ENCODE measurements at regions not wholly inside any gene's neighbourhood (a gene's known extent, or its start where the extent isn't known, plus 50 kb on each side); places are given as distances from the start of the nearest gene placed in this dataset.

- Histone ChIP-seq H3K36me3 (ENCODE audit: control insufficient read depth in 4 of 4, insufficient read depth in 4 of 4, low read length in 4 of 4) (no peaks in the 10 kb centered on the region), H3K9ac (ENCODE audit: insufficient read depth in 1 of 2, low read length in 2 of 2) (no peak overlapping the region), H3K4me1 (ENCODE audit: control insufficient read depth in 5 of 5, insufficient read depth in 5 of 5, low read length in 5 of 5) (no peaks in the 10 kb centered on the region), H3K27me3 (ENCODE audit: control insufficient read depth in 3 of 3, insufficient read depth in 3 of 3, low read length in 2 of 3) (peaks cover 0 to 2% (median 0%) of the 10 kb centered on the region in 3 donors), H3K27ac (ENCODE audit: low read depth in 1 of 2, low read length in 1 of 2) (no peak overlapping the region), H3K9me3 (ENCODE audit: control insufficient read depth in 4 of 4, insufficient read depth in 3 of 4, low read length in 3 of 4) (no peaks in the 10 kb centered on the region), H3K4me3 (no peak overlapping the region)
- TF ChIP-seq, protein P1, sequence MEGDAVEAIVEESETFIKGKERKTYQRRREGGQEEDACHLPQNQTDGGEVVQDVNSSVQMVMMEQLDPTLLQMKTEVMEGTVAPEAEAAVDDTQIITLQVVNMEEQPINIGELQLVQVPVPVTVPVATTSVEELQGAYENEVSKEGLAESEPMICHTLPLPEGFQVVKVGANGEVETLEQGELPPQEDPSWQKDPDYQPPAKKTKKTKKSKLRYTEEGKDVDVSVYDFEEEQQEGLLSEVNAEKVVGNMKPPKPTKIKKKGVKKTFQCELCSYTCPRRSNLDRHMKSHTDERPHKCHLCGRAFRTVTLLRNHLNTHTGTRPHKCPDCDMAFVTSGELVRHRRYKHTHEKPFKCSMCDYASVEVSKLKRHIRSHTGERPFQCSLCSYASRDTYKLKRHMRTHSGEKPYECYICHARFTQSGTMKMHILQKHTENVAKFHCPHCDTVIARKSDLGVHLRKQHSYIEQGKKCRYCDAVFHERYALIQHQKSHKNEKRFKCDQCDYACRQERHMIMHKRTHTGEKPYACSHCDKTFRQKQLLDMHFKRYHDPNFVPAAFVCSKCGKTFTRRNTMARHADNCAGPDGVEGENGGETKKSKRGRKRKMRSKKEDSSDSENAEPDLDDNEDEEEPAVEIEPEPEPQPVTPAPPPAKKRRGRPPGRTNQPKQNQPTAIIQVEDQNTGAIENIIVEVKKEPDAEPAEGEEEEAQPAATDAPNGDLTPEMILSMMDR (IDR thresholded peaks at IDR 0.05; ENCODE audit: control extremely low read depth, extremely low read depth): no peak
- DNase-seq (no peak), ATAC-seq (ENCODE audit: insufficient read depth, low FRiP score) (no peak)
- 86 to 87% methylated on average over 14 of the region's 14 CpGs for WGBS, 2 donors
Measured at GRCh38 chr10:130810856-130811255, 500.7 kb downstream of the TCERG1L start.

- Histone ChIP-seq H3K36me3 (ENCODE audit: control insufficient read depth in 4 of 4, insufficient read depth in 4 of 4, low read length in 4 of 4) (no peaks in the 10 kb centered on the region), H3K9ac (ENCODE audit: insufficient read depth in 1 of 2, low read length in 2 of 2) (no peak overlapping the region), H3K4me1 (ENCODE audit: control insufficient read depth in 5 of 5, insufficient read depth in 5 of 5, low read length in 5 of 5) (no peaks in the 10 kb centered on the region), H3K27ac (ENCODE audit: low read depth in 1 of 2, low read length in 1 of 2) (no peak overlapping the region), H3K27me3 (ENCODE audit: control insufficient read depth in 3 of 3, insufficient read depth in 3 of 3, low read length in 2 of 3) (peaks cover 0 to 4% (median 0%) of the 10 kb centered on the region in 3 donors), H3K4me3 (no peak overlapping the region), H3K9me3 (ENCODE audit: control insufficient read depth in 4 of 4, insufficient read depth in 3 of 4, low read length in 3 of 4) (peaks cover 0 to under 1% (median 0%) of the 10 kb centered on the region in 4 donors)
- 84 to 94% methylated on average over 14 of the region's 14 CpGs for WGBS, 2 donors
- no peak for DNase-seq
- TF ChIP-seq, protein P1 (IDR thresholded peaks at IDR 0.05; ENCODE audit: control extremely low read depth, extremely low read depth): no peak
- ATAC-seq (ENCODE audit: insufficient read depth, low FRiP score): no peak
Measured at GRCh38 chr10:130812381-130813148, 499.0 kb downstream of the TCERG1L start.

DNA sequence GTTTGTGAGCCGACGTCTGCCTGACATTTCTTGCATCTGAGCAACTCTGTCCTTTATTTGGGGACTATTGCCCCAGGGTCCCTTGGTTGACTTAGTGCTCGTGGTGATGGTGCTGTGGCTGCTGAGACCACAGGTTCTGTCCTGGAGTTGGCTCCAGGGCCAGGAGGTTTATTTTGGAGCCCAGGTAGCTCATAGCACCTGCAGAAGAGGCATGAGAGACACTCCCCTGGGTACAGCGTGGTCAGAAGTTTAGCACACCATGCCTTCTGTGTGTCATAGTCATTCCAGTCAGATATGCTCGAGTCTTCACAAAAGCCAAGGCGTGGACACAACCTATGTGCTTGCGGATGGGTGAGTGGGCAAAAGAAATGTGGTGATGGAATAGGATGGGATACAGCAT, 496.9 kb downstream of the TCERG1L start:
- Histone ChIP-seq H3K27me3 (ENCODE audit: control insufficient read depth in 3 of 3, insufficient read depth in 3 of 3, low read length in 2 of 3) (peaks cover 0 to 4% (median 0%) of the 10 kb centered on the region in 3 donors), H3K27ac (ENCODE audit: low read depth in 1 of 2, low read length in 1 of 2) (no peak overlapping the region), H3K36me3 (ENCODE audit: control insufficient read depth in 4 of 4, insufficient read depth in 4 of 4, low read length in 4 of 4) (no peaks in the 10 kb centered on the region), H3K4me1 (ENCODE audit: control insufficient read depth in 5 of 5, insufficient read depth in 5 of 5, low read length in 5 of 5) (no peaks in the 10 kb centered on the region), H3K4me3 (no peak overlapping the region), H3K9ac (ENCODE audit: insufficient read depth in 1 of 2, low read length in 2 of 2) (no peak overlapping the region), H3K9me3 (ENCODE audit: control insufficient read depth in 4 of 4, insufficient read depth in 3 of 4, low read length in 3 of 4) (peaks cover 0 to 4% (median 0%) of the 10 kb centered on the region in 4 donors)
- WGBS, 2 donors: 85% methylated on average over 7 of the region's 7 CpGs
- no peak for DNase-seq
- TF ChIP-seq, protein P1 (IDR thresholded peaks at IDR 0.05; ENCODE audit: control extremely low read depth, extremely low read depth): no peak
- ATAC-seq (ENCODE audit: insufficient read depth, low FRiP score): no peak
